Esophagus muscularis mucosa (tissue), 4 donors: ENCODE measurements at regions not wholly inside any gene's neighbourhood (a gene's known extent, or its start where the extent isn't known, plus 50 kb on each side); places are given as distances from the start of the nearest gene placed in this dataset.

Experiments used
- DNase-seq: peaks from one replicate; pipeline ENCODE4 v3.0.0-alpha.2; 2017; ENCODE audit errors: extremely low spot score
- H3K27ac ChIP-seq, 4 donors: fragments of 200-600 bp; sonication (generic); replicated peaks in 1 of 4; 1 replicate in 3 of 4; 2 replicates in 1 of 4; pipeline ENCODE4 v1.5.1; 2016 to 2019; ENCODE audit warnings: mild to moderate bottlenecking in 1 of 4
- H3K27me3 ChIP-seq, 4 donors: fragments of 200-600 bp; sonication (generic); one replicate each; pipeline versions ENCODE4 v1.5.1 to v1.6.0; 2016 to 2019
- H3K36me3 ChIP-seq, 4 donors: fragments of 200-600 bp; sonication (generic); one replicate each; pipeline ENCODE4 v1.5.1; 2016 to 2019
- H3K4me1 ChIP-seq, 4 donors: fragments of 200-600 bp; sonication (generic); one replicate each; pipeline ENCODE4 v1.5.1; 2016 to 2019
- H3K4me3 ChIP-seq, 4 donors: fragments of 200-600 bp; sonication (generic); 1 replicate in 2 of 4; 2 replicates in 2 of 4; pipeline ENCODE4 v1.5.1; 2016 to 2019; ENCODE audit warnings: mild to moderate bottlenecking in 4 of 4, moderate library complexity in 1 of 4
- H3K9me3 ChIP-seq, 4 donors: fragments of 200-600 bp; sonication (generic); 1 replicate in 3 of 4; 2 replicates in 1 of 4; pipeline ENCODE4 v1.5.1; 2016 to 2019
- CTCF ChIP-seq, 3 experiments: fragments of 200-600 bp in 2 of 3; fragments of 450-650 bp in 1 of 3; sonication (generic) in 2 of 3; IDR thresholded peaks; one replicate each; pipeline ENCODE4 v1.5.1; 2017 to 2019; ENCODE audit warnings: antibody characterized with exemption in 3 of 3, mild to moderate bottlenecking in 2 of 3, moderate library complexity in 1 of 3
- EP300 ChIP-seq: sonication (generic); formaldehyde crosslinking; IDR thresholded peaks from one replicate; pipeline ENCODE4 v1.6.1; 2017; ENCODE audit warnings: antibody characterized with exemption
- POLR2A ChIP-seq: fragments of 450-650 bp; IDR thresholded peaks from one replicate; pipeline ENCODE4 v1.6.1; 2017; ENCODE audit warnings: antibody characterized with exemption, moderate library complexity, mild to moderate bottlenecking, low read depth
- POLR2AphosphoS5 ChIP-seq, 2 donors: sonication (generic); formaldehyde crosslinking; IDR thresholded peaks; one replicate each; pipeline ENCODE4 v1.6.1; 2017; ENCODE audit warnings: antibody characterized with exemption in 2 of 2
- WGBS: methylation state at CpG from one replicate; pipeline ENCODE4 v1.1.5; 2018; 5-methylcytosine and 5-hydroxymethylcytosine counted together
- intact Hi-C: fragments of 100-400 bp; cut with DNase I; formaldehyde crosslinking; loops from one replicate; pipeline ENCODE4 v1.15.1; 2023

GRCh38 chr6:6418421-6418820 is 98.0 kb upstream of the F13A1 start:
- WGBS = 67% methylated on average over 3 of the region's 3 CpGs
- no peaks in the 10 kb centered on the region for H3K27me3 ChIP-seq
- DNase-seq = no peak
- no peaks in the 10 kb centered on the region for H3K36me3 ChIP-seq
- H3K9me3 ChIP-seq = no peaks in the 10 kb centered on the region
- TF ChIP-seq EP300 (no peak), CTCF (IDR thresholded peaks at IDR 0.05) (no peak), POLR2A (no peak), POLR2AphosphoS5 (IDR thresholded peaks at IDR 0.05) (no peak)
- H3K4me1 ChIP-seq = no peaks in the 10 kb centered on the region
- intact Hi-C loops = no loop called here
- no peak overlapping the region for H3K27ac ChIP-seq
- H3K4me3 ChIP-seq = no peak overlapping the region

DNA sequence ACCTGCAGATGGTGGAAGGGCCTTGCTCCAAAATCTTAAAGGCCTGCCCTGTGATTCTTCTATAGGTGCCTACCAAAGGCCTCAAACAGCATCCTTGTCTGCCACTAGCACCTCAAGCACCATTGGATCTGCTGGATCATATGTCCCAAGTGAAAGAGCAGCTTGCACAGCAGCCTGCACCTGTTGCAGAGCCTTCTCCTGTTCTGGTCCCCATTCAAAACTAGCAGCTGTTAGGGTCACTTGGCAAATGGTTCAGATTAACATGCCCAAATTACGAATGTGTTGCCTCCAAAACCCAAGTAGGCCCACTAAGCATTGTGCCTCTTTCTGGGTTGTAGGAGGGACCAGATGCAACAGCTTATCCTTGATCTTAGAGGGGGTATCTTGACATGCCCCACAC is 99.6 kb upstream of the F13A1 start:
- 50% methylated on average over 1 of the region's 1 CpG for WGBS
- no peaks in the 10 kb centered on the region for H3K27me3 ChIP-seq
- no peaks in the 10 kb centered on the region for H3K36me3 ChIP-seq
- DNase-seq = no peak
- no peak overlapping the region for H3K4me3 ChIP-seq
- H3K27ac ChIP-seq = no peak overlapping the region
- intact Hi-C loops = no loop called here
- peaks cover 0 to 7% (median 6%) of the 10 kb centered on the region in 4 donors for H3K9me3 ChIP-seq
- no peaks in the 10 kb centered on the region for H3K4me1 ChIP-seq
- TF ChIP-seq POLR2AphosphoS5 (IDR thresholded peaks at IDR 0.05) (no peak), EP300 (no peak), POLR2A (no peak), CTCF (IDR thresholded peaks at IDR 0.05) (no peak)

DNA sequence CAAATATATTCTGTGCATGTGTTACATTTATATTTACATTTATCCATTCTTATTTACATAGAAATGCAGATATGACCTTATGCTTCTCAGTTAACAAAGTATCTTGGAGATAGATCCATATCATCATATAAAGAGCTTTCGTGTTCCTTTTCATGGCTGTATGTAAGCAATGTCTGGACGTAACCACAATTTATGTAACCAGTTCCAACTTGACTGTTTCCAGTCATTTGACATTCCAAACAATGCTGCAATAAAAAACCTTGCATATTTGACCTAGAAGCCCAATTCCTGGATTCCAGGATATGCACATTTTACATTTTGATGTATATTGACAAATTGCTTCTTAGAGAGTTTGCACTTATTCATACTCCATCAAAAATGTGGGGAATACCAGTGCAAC is 113.7 kb upstream of the F13A1 start:
- intact Hi-C loops = no loop called here
- no peaks in the 10 kb centered on the region for H3K27me3 ChIP-seq
- no peaks in the 10 kb centered on the region for H3K36me3 ChIP-seq
- no peak overlapping the region for H3K4me3 ChIP-seq
- H3K27ac ChIP-seq = no peak overlapping the region
- WGBS = 66% methylated on average over 2 of the region's 2 CpGs
- no peaks in the 10 kb centered on the region for H3K4me1 ChIP-seq
- peaks cover 0 to 4% (median 0%) of the 10 kb centered on the region in 4 donors for H3K9me3 ChIP-seq
- TF ChIP-seq POLR2AphosphoS5 (IDR thresholded peaks at IDR 0.05) (no peak), POLR2A (no peak), CTCF (IDR thresholded peaks at IDR 0.05) (no peak), EP300 (no peak)
- no peak for DNase-seq

DNA sequence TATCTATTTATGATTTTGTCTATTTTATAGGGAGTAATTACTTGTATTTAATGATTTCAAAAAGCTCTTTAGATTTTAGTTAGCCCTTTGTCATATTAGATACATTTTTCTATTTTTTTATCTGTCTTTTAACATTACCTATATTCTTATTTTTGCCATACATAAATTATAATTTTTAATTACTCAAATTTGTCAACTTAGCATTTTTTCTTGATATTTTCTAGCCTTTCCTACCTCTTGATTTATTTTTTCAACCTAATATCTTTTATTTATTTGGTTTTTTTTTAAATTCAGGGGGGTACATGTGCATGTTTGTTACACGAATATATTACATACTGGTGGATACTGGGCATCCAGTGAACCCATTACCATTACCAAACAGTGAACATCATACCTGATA is 114.3 kb upstream of the F13A1 start:
- Histone ChIP-seq H3K27me3 (no peaks in the 10 kb centered on the region), H3K4me3 (no peak overlapping the region), H3K27ac (no peak overlapping the region), H3K36me3 (no peaks in the 10 kb centered on the region), H3K9me3 (peaks cover 0 to 4% (median 0%) of the 10 kb centered on the region in 4 donors), H3K4me1 (no peaks in the 10 kb centered on the region)
- intact Hi-C loops = no loop called here
- no peak for TF ChIP-seq POLR2A
- TF ChIP-seq POLR2AphosphoS5 (IDR thresholded peaks at IDR 0.05) = no peak
- no peak for TF ChIP-seq CTCF (IDR thresholded peaks at IDR 0.05)
- no peak for DNase-seq
- WGBS = 83% methylated on average over 1 of the region's 1 CpG

GRCh38 chr6:6436366-6436765 is 115.9 kb upstream of the F13A1 start:
- H3K36me3 ChIP-seq = no peaks in the 10 kb centered on the region
- WGBS = 93% methylated on average over 4 of the region's 4 CpGs
- peaks cover 0 to 4% (median 0%) of the 10 kb centered on the region in 4 donors for H3K9me3 ChIP-seq
- DNase-seq = no peak
- TF ChIP-seq POLR2A (no peak), EP300 (no peak), CTCF (IDR thresholded peaks at IDR 0.05) (no peak), POLR2AphosphoS5 (IDR thresholded peaks at IDR 0.05) (no peak)
- no peak overlapping the region for H3K27ac ChIP-seq
- H3K4me3 ChIP-seq = no peak overlapping the region
- intact Hi-C loops = no loop called here
- no peaks in the 10 kb centered on the region for H3K4me1 ChIP-seq
- no peaks in the 10 kb centered on the region for H3K27me3 ChIP-seq
